K562 (cell line): ENCODE measurements at regions not wholly inside any gene's neighbourhood (a gene's known extent, or its start where the extent isn't known, plus 50 kb on each side); places are given as distances from the start of the nearest gene placed in this dataset.

ENCODE experiments used
- EWSR1 ChIP-seq: fragments of 450-650 bp; IDR thresholded peaks from 2 replicates; pipeline ENCODE4 v1.6.1; 2018; ENCODE audit warnings: borderline replicate concordance, mild to moderate bottlenecking, low read depth, moderate library complexity; ENCODE audit not compliant: partially characterized antibody
- FOSL1 ChIP-seq: fragments of 200-800 bp; sonication (Bioruptor generic); conservative IDR thresholded peaks from 2 replicates; pipeline ENCODE4 v1.6.1; 2016; ENCODE audit warnings: missing genetic modification characterization, missing compliant biosample characterization
- MBD2 ChIP-seq: sonication (generic); IDR thresholded peaks from 2 replicates; pipeline ENCODE4 v1.6.1; 2016; ENCODE audit warnings: low read depth, borderline replicate concordance
- NCOR1 ChIP-seq: fragments of 450-650 bp; IDR thresholded peaks from 2 replicates; pipeline ENCODE4 v1.6.1; 2016; ENCODE audit warnings: mild to moderate bottlenecking, moderate library complexity
- PHTF2 ChIP-seq: fragments of 250-450 bp; sonication (Bioruptor Pico); IDR thresholded peaks from 2 replicates; pipeline ENCODE4 v1.5.0; 2021; ENCODE audit warnings: mild to moderate bottlenecking
- SMC3 ChIP-seq: conservative IDR thresholded peaks from 2 replicates; pipeline ENCODE4 v1.6.1; 2011; ENCODE audit warnings: low read depth, low read length, improper control_type of control experiment; ENCODE audit not compliant: insufficient read depth
- SOX6 ChIP-seq: fragments of 450-650 bp; IDR thresholded peaks from 2 replicates; pipeline ENCODE4 v1.6.1; 2014; ENCODE audit warnings: mild to moderate bottlenecking
- SP1 ChIP-seq: sonication (generic); formaldehyde crosslinking; IDR thresholded peaks from 2 replicates; pipeline ENCODE4 v1.8.1; 2022; ENCODE audit warnings: mild to moderate bottlenecking, missing genetic modification reagents
- SRSF1 ChIP-seq: fragments of 200-400 bp; formaldehyde crosslinking; IDR thresholded peaks from 2 replicates; pipeline ENCODE4 v1.6.1; 2017; ENCODE audit warnings: mild to moderate bottlenecking, low read depth, low read length, moderate library complexity
- ZNF133 ChIP-seq: fragments of 250-450 bp; sonication (Bioruptor Pico); IDR thresholded peaks from 2 replicates; pipeline ENCODE4 v1.4.0; 2020; ENCODE audit warnings: mild to moderate bottlenecking
- ZNF407 ChIP-seq: fragments of 450-650 bp; IDR thresholded peaks from 2 replicates; pipeline ENCODE4 v1.6.1; 2016; ENCODE audit warnings: low read depth

- TF ChIP-seq SMC3 (no peak), SOX6 (no peak), MBD2 (no peak), SRSF1 (no peak), EWSR1 (no peak), NCOR1 (no peak), ZNF133 (CRISPR knock-in tag) (no peak), SP1 (no peak), FOSL1 (tag) (no peak), ZNF407 (no peak), PHTF2 (no peak)
Observed at GRCh38 chr5:53337827-53338226, 142.6 kb upstream of the FST start.
